OCI-LY3 (cell line): ENCODE measurements at regions not wholly inside any gene's neighbourhood (a gene's known extent, or its start where the extent isn't known, plus 50 kb on each side); places are given as distances from the start of the nearest gene placed in this dataset.

Source experiments
- H2AFZ ChIP-seq: fragments of 200-600, 300-600 bp; shearing (Covaris generic); 2 replicates; pipeline ENCODE4 v1.6.0; 2014; ENCODE audit warnings: antibody characterized with exemption, low read depth, low read length
- H3K27ac ChIP-seq: fragments of 200-600, 300-600 bp; sonication (generic); 2 replicates; pipeline ENCODE4 v1.5.1; 2014; ENCODE audit warnings: mild to moderate bottlenecking, low read length, moderate library complexity, mixed read lengths
- H3K27me3 ChIP-seq: fragments of 200-600, 300-600 bp; sonication (generic); 2 replicates; pipeline ENCODE4 v1.6.1; 2014; ENCODE audit warnings: low read depth, low read length, mixed read lengths
- H3K36me3 ChIP-seq: fragments of 200-600, 300-600 bp; sonication (generic); replicated peaks from 2 replicates; pipeline ENCODE3; 2014; ENCODE audit warnings: low read depth, low read length, mixed read lengths
- H3K4me1 ChIP-seq: fragments of 300-600, 200-600 bp; sonication (generic); 2 replicates; pipeline ENCODE4 v1.6.1; 2014; ENCODE audit warnings: low read length, mixed read lengths
- H3K4me2 ChIP-seq: fragments of 200-600, 300-600 bp; sonication (generic); 2 replicates; pipeline ENCODE4 v1.6.1; 2014; ENCODE audit warnings: low read length, mixed read lengths
- H3K4me3 ChIP-seq: fragments of 300-600, 200-600 bp; sonication (generic); 2 replicates; pipeline ENCODE4 v1.5.1; 2014; ENCODE audit warnings: antibody characterized with exemption, mild to moderate bottlenecking, low read length, moderate library complexity
- H3K79me2 ChIP-seq: fragments of 300-600, 200-600 bp; shearing (Covaris generic); 2 replicates; pipeline ENCODE4 v1.6.1; 2014; ENCODE audit warnings: mild to moderate bottlenecking, low read length, mixed read lengths
- H3K9ac ChIP-seq: fragments of 300-600, 200-600 bp; shearing (Covaris generic); 2 replicates; pipeline ENCODE4 v1.6.0; 2014; ENCODE audit warnings: mild to moderate bottlenecking, low read length, moderate library complexity
- H3K9me3 ChIP-seq: fragments of 200-600, 300-600 bp; shearing (Covaris generic); 2 replicates; pipeline ENCODE4 v1.6.1; 2014; ENCODE audit warnings: low read length, mixed read lengths; ENCODE audit not compliant: insufficient read depth
- H4K20me1 ChIP-seq: fragments of 200-600, 300-600 bp; sonication (generic); 2 replicates; pipeline ENCODE4 v1.6.1; 2016; ENCODE audit warnings: low read length, mixed read lengths; ENCODE audit not compliant: insufficient read depth
- EZH2phosphoT487 ChIP-seq: fragments of 200-600 bp; shearing (Covaris generic); IDR thresholded peaks from 2 replicates; pipeline ENCODE4 v1.6.1; 2018; ENCODE audit warnings: antibody characterized with exemption, mixed run types, low read depth
- TF ChIP-seq, protein P1 (sequence below): fragments of 200-600, 300-600 bp; sonication (generic); IDR thresholded peaks from 2 replicates; pipeline ENCODE4 v1.5.1; 2014; ENCODE audit warnings: antibody characterized with exemption, low read length, low read depth

DNA sequence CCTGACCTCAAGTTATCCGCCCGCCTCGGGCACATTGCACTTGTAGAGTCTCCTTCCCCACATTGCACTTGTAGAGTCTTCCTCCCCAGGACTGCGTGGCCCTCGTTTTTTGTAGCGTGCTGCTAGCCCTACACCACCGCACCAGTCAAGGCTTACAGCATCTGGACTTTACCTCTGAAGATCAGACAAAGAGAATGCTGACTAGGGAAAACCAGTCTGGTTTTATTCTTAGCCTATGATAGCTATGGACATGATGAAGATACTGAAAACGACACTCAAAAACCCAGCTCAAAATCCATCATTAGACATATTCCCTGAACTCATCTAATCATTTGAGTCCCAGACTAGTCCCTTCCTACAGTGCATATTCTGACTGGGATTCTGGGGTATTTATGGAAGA, 71.9 kb upstream of the AKR1E2 start:
- no peak overlapping the region for H2AFZ ChIP-seq
- no peaks in the 10 kb centered on the region for H3K4me1 ChIP-seq
- H3K79me2 ChIP-seq, result no peaks in the 10 kb centered on the region
- no peaks in the 10 kb centered on the region for H3K27me3 ChIP-seq
- no peak overlapping the region for H3K9ac ChIP-seq
- H3K4me2 ChIP-seq, result no peak overlapping the region
- H4K20me1 ChIP-seq, result no peaks in the 10 kb centered on the region
- no peaks in the 10 kb centered on the region for H3K9me3 ChIP-seq
- no peak overlapping the region for H3K27ac ChIP-seq
- no peak overlapping the region for H3K4me3 ChIP-seq
- no peaks in the 10 kb centered on the region for H3K36me3 ChIP-seq
- TF ChIP-seq, protein P1, sequence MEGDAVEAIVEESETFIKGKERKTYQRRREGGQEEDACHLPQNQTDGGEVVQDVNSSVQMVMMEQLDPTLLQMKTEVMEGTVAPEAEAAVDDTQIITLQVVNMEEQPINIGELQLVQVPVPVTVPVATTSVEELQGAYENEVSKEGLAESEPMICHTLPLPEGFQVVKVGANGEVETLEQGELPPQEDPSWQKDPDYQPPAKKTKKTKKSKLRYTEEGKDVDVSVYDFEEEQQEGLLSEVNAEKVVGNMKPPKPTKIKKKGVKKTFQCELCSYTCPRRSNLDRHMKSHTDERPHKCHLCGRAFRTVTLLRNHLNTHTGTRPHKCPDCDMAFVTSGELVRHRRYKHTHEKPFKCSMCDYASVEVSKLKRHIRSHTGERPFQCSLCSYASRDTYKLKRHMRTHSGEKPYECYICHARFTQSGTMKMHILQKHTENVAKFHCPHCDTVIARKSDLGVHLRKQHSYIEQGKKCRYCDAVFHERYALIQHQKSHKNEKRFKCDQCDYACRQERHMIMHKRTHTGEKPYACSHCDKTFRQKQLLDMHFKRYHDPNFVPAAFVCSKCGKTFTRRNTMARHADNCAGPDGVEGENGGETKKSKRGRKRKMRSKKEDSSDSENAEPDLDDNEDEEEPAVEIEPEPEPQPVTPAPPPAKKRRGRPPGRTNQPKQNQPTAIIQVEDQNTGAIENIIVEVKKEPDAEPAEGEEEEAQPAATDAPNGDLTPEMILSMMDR, result no peak
- TF ChIP-seq EZH2phosphoT487, result no peak

DNA sequence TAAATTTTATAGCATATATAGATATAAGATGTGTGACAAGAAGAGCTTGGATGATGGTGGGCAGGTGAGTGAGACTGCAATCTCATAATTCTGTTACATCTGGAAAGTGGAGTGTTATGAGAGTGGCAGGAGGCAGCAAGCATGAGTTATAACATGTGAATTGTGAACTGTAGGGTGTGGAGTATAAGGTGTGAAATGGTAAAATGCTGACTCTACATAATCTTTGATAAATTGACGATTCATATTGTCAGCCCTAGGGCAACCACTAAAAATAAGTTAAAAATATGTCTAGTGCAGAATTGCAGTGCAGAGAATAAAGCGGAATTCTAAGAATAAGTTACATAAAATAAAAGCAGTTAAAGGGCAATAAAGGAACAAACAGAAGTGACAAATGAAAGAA, 74.8 kb upstream of the AKR1E2 start:
- no peaks in the 10 kb centered on the region for H3K9me3 ChIP-seq
- H3K27ac ChIP-seq, result no peak overlapping the region
- no peaks in the 10 kb centered on the region for H3K4me1 ChIP-seq
- H3K27me3 ChIP-seq, result no peaks in the 10 kb centered on the region
- TF ChIP-seq, protein P1, result no peak
- TF ChIP-seq EZH2phosphoT487, result no peak
- no peak overlapping the region for H3K4me2 ChIP-seq
- H3K79me2 ChIP-seq, result no peaks in the 10 kb centered on the region
- no peaks in the 10 kb centered on the region for H3K36me3 ChIP-seq
- H3K9ac ChIP-seq, result no peak overlapping the region
- no peak overlapping the region for H2AFZ ChIP-seq
- no peaks in the 10 kb centered on the region for H4K20me1 ChIP-seq
- H3K4me3 ChIP-seq, result no peak overlapping the region

DNA sequence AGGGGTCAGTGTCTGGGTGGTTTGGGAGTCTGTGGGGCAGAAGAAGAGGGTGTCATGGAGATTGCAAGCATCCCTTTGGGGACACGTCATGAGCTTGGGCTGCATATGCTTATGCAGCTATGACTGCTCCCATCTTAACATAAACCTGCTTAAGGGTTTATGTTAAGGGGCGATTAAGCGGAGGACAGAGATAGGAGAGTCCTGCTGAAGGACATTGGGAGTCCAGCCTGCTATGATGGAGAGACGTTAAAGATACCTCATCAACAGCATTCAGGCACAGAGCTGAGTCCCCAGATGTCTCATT, 76.8 kb upstream of the AKR1E2 start:
- no peaks in the 10 kb centered on the region for H3K9me3 ChIP-seq
- H3K36me3 ChIP-seq, result no peaks in the 10 kb centered on the region
- H3K79me2 ChIP-seq, result no peaks in the 10 kb centered on the region
- no peak overlapping the region for H3K4me2 ChIP-seq
- no peak overlapping the region for H3K4me3 ChIP-seq
- no peak overlapping the region for H3K9ac ChIP-seq
- no peak for TF ChIP-seq EZH2phosphoT487
- TF ChIP-seq, protein P1, result no peak
- no peak overlapping the region for H3K27ac ChIP-seq
- no peaks in the 10 kb centered on the region for H3K27me3 ChIP-seq
- H3K4me1 ChIP-seq, result no peaks in the 10 kb centered on the region
- H2AFZ ChIP-seq, result no peak overlapping the region
- H4K20me1 ChIP-seq, result no peaks in the 10 kb centered on the region

DNA sequence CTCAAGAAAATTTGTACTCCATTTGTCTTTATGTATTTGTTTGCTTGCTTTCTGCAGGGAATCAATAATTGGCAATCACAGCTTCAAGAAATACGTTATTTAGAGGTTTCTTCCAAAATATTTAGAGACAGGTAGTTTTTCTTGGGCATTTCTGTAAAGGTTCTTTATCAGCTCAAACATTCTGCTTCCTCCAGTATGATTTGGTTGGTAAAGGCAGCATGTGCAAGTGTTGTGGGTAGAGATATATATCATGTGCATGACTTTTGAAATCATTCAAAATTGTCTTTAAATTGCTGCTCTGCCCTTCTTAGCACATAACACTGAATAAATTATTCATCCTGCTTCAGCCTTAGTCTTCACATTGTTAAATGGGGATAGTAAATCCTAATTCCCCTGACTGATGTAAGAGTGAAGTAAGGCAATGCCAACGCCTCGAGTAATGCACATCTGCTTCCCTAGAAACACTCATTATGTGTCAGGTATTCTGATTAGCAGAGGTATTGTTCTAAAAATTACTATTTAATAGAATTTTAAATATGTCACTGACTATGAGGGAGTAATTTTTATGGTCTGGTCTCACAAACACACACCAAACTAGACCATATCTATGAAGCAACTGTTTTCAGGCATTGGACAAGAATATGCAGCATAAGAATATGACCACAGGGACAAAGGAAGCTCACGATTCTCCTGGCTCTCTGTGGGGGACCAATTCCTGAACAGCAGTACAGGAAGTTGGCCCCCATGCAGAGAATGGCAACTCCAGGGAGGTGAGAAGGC, 77.3 kb upstream of the AKR1E2 start:
- H3K27ac ChIP-seq, result no peak overlapping the region
- H3K9ac ChIP-seq, result no peak overlapping the region
- H3K4me1 ChIP-seq, result no peaks in the 10 kb centered on the region
- no peaks in the 10 kb centered on the region for H3K27me3 ChIP-seq
- H2AFZ ChIP-seq, result no peak overlapping the region
- H4K20me1 ChIP-seq, result no peaks in the 10 kb centered on the region
- no peak overlapping the region for H3K4me2 ChIP-seq
- TF ChIP-seq, protein P1, result no peak
- TF ChIP-seq EZH2phosphoT487, result no peak
- H3K36me3 ChIP-seq, result no peaks in the 10 kb centered on the region
- H3K79me2 ChIP-seq, result no peaks in the 10 kb centered on the region
- no peak overlapping the region for H3K4me3 ChIP-seq
- no peaks in the 10 kb centered on the region for H3K9me3 ChIP-seq
